ENCODE measurements at regions not wholly inside any gene's neighbourhood (a gene's known extent, or its start where the extent isn't known, plus 50 kb on each side); places are given as distances from the start of the nearest gene placed in this dataset.

DNA sequence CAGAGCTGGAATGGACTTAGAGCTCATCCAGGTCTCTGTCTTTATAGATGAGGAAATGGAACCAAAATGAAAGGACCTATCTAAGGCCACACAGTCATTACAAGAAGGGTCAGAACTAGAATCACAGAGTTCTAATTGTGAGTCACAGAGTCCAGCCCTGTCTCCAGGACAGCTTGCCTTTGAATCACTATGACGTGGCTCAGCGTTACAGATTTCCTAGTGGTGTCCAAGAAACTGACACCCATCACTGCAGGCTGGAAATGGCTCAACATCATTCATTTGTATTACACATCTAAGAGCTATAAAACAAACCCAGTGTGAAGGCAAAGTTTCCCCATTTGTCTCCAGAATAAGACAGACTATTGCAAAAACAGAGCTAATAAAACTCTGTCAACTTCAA is 164.3 kb upstream of the SIX2 start:
- TF ChIP-seq, protein P1, sequence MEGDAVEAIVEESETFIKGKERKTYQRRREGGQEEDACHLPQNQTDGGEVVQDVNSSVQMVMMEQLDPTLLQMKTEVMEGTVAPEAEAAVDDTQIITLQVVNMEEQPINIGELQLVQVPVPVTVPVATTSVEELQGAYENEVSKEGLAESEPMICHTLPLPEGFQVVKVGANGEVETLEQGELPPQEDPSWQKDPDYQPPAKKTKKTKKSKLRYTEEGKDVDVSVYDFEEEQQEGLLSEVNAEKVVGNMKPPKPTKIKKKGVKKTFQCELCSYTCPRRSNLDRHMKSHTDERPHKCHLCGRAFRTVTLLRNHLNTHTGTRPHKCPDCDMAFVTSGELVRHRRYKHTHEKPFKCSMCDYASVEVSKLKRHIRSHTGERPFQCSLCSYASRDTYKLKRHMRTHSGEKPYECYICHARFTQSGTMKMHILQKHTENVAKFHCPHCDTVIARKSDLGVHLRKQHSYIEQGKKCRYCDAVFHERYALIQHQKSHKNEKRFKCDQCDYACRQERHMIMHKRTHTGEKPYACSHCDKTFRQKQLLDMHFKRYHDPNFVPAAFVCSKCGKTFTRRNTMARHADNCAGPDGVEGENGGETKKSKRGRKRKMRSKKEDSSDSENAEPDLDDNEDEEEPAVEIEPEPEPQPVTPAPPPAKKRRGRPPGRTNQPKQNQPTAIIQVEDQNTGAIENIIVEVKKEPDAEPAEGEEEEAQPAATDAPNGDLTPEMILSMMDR (IDR thresholded peaks at IDR 0.05; ENCODE audit: insufficient read depth, low read length), result no peak
- TF ChIP-seq POLR2AphosphoS5 (IDR thresholded peaks at IDR 0.05; ENCODE audit: low read depth) (no peak), GABPA (IDR thresholded peaks at IDR 0.05; ENCODE audit: low read depth) (no peak), SPI1 (IDR thresholded peaks at IDR 0.05; ENCODE audit: borderline replicate concordance, low read depth) (no peak)
